NCI-H446 treated with DMSO at 0.1 percent for 48 hours (cell line): ENCODE measurements at regions not wholly inside any gene's neighbourhood (a gene's known extent, or its start where the extent isn't known, plus 50 kb on each side); places are given as distances from the start of the nearest gene placed in this dataset.
"Not testable (repeated sequence)": the region's sequence is repeated elsewhere in the genome, so short reads cannot be mapped to it uniquely, and the experiment has no call there.

Source experiments
- DNase-seq: peaks from one replicate; lab custom pipeline; 2025; lab: John Stamatoyannopoulos, UW

GRCh38 chr21:14683063-14683462 lies 136.9 kb upstream of the SAMSN1 start:
- DNase-seq = no peak

- no peak for DNase-seq
Measured at GRCh38 chr21:14678973-14679574, 133.0 kb upstream of the SAMSN1 start.

- no peak for DNase-seq
Measured at GRCh38 chr21:14677639-14678179, 131.6 kb upstream of the SAMSN1 start.

- DNase-seq = no peak
Measured at GRCh38 chr21:14677013-14677412, 130.9 kb upstream of the SAMSN1 start.

GRCh38 chr21:14675774-14676530 lies 129.8 kb upstream of the SAMSN1 start:
- no peak for DNase-seq

- DNase-seq = no peak
Measured at GRCh38 chr21:14673649-14674048, 127.5 kb upstream of the SAMSN1 start.

GRCh38 chr21:14672466-14672865 lies 126.4 kb upstream of the SAMSN1 start:
- no peak for DNase-seq

- DNase-seq = no peak
Measured at GRCh38 chr21:14670409-14670808, 124.3 kb upstream of the SAMSN1 start.

GRCh38 chr21:14669092-14669491 lies 123.0 kb upstream of the SAMSN1 start:
- not testable (repeated sequence) for DNase-seq

- no peak for DNase-seq
Measured at GRCh38 chr21:14657241-14658008, 111.3 kb upstream of the SAMSN1 start.

GRCh38 chr21:14646893-14647292 lies 100.8 kb upstream of the SAMSN1 start:
- no peak for DNase-seq

- DNase-seq = no peak
Measured at GRCh38 chr21:14645702-14646101, 99.6 kb upstream of the SAMSN1 start.

GRCh38 chr21:14632359-14632758 lies 86.2 kb upstream of the SAMSN1 start:
- no peak for DNase-seq

- DNase-seq = no peak
Measured at GRCh38 chr21:14630556-14631069, 84.5 kb upstream of the SAMSN1 start.

- DNase-seq = no peak
Measured at GRCh38 chr21:14629461-14629860, 83.3 kb upstream of the SAMSN1 start.

- DNase-seq = not testable (repeated sequence)
Measured at GRCh38 chr21:14623079-14623478, 77.0 kb upstream of the SAMSN1 start.

- no peak for DNase-seq
Measured at GRCh38 chr21:14620152-14620551, 74.0 kb upstream of the SAMSN1 start.

- no peak for DNase-seq
Measured at GRCh38 chr21:14617871-14618270, 71.8 kb upstream of the SAMSN1 start.

GRCh38 chr21:14617040-14617393 lies 70.9 kb upstream of the SAMSN1 start:
- no peak for DNase-seq

GRCh38 chr21:14616380-14617039 lies 70.4 kb upstream of the SAMSN1 start:
- DNase-seq = no peak

GRCh38 chr21:14615359-14615974 lies 69.4 kb upstream of the SAMSN1 start:
- DNase-seq = no peak

- DNase-seq = no peak
Measured at GRCh38 chr21:14614287-14614686, 68.2 kb upstream of the SAMSN1 start.
